Smooth muscle cell (in vitro differentiated cells): ENCODE measurements at regions not wholly inside any gene's neighbourhood (a gene's known extent, or its start where the extent isn't known, plus 50 kb on each side); places are given as distances from the start of the nearest gene placed in this dataset.

Source experiments
- DNase-seq: peaks from one replicate; lab custom pipeline; 2025; ENCODE audit not compliant: unreplicated experiment; lab: John Stamatoyannopoulos, UW
- H2AFZ ChIP-seq: fragments of 200-600 bp; sonication (generic); 2 replicates; pipeline ENCODE4 v1.6.0; 2016; ENCODE audit warnings: antibody characterized with exemption, low read depth, mild to moderate bottlenecking
- H3F3A ChIP-seq: fragments of 200-600 bp; sonication (generic); 2 replicates; pipeline ENCODE4 v1.6.0; 2017; ENCODE audit warnings: antibody characterized with exemption, low read depth
- H3K27ac ChIP-seq: fragments of 200-600 bp; sonication (generic); 2 replicates; pipeline ENCODE4 v1.5.1; 2016; ENCODE audit warnings: low read depth, mild to moderate bottlenecking
- H3K27me3 ChIP-seq: fragments of 200-600 bp; sonication (generic); 2 replicates; pipeline ENCODE4 v1.6.1; 2016; ENCODE audit warnings: low read depth, mild to moderate bottlenecking
- H3K36me3 ChIP-seq: fragments of 200-600 bp; sonication (generic); 2 replicates; pipeline ENCODE4 v1.5.1; 2016; ENCODE audit warnings: low read depth
- H3K4me1 ChIP-seq: fragments of 200-600 bp; sonication (generic); 2 replicates; pipeline ENCODE4 v1.5.1; 2016; ENCODE audit warnings: low read depth
- H3K4me2 ChIP-seq: fragments of 200-600 bp; sonication (generic); 2 replicates; pipeline ENCODE4 v1.6.0; 2016; ENCODE audit warnings: mild to moderate bottlenecking
- H3K4me3 ChIP-seq: fragments of 200-600 bp; sonication (generic); 2 replicates; pipeline ENCODE4 v1.5.1; 2016; ENCODE audit warnings: mild to moderate bottlenecking
- H3K79me2 ChIP-seq: fragments of 200-600 bp; sonication (generic); 2 replicates; pipeline ENCODE4 v1.6.0; 2016; ENCODE audit warnings: low read depth, mild to moderate bottlenecking
- H3K9ac ChIP-seq: fragments of 200-600 bp; sonication (generic); 2 replicates; pipeline ENCODE4 v1.6.0; 2016; ENCODE audit warnings: low read depth
- H3K9me3 ChIP-seq: fragments of 200-600 bp; sonication (generic); replicated peaks from 2 replicates; pipeline ENCODE4 v1.5.1; 2016; ENCODE audit warnings: low read depth
- H4K20me1 ChIP-seq: fragments of 200-600 bp; sonication (generic); 2 replicates; pipeline ENCODE4 v1.6.0; 2016; ENCODE audit warnings: low read depth
- WGBS: methylation state at CpG from one replicate; pipeline ENCODE4 v1.1.7; 2016; ENCODE audit warnings: low lambda C conversion rate; 5-methylcytosine and 5-hydroxymethylcytosine counted together
- TF ChIP-seq, protein P1 (sequence below): fragments of 200-600 bp; sonication (generic); IDR thresholded peaks from 2 replicates; pipeline ENCODE4 v1.5.1; 2017; ENCODE audit warnings: borderline replicate concordance, mild to moderate bottlenecking, antibody characterized with exemption; ENCODE audit not compliant: insufficient read depth, poor library complexity, severe bottlenecking

DNA sequence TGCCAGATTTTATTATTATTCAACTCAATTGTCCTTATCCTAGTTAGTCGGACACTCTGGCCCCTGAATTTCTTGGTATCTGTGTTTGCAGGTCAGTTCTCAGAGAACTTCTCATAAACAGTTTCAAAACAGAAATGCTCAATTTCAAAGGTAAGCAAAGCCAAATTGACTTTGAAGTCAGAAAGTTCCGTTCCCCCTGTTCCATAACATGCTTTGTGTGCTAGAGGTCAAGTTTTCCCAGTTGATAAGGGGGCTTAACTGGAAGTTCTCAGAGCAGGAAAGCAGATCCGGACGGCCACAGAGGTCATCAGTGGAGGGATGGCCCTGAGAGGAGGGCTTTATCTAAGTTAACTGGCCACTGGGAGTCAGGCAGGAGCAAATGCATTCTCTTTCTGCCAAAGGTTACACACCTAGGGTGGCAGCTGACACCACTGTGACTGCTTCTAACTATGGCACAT lies 417.2 kb downstream of the COG6 start:
- WGBS, result 79% methylated on average over 4 of the region's 4 CpGs
- Histone ChIP-seq H4K20me1 (no peaks in the 10 kb centered on the region), H2AFZ (no peak overlapping the region), H3K36me3 (no peaks in the 10 kb centered on the region), H3K79me2 (no peaks in the 10 kb centered on the region), H3F3A (peaks cover 5% of the 10 kb centered on the region), H3K27ac (no peak overlapping the region), H3K4me1 (peaks cover 8% of the 10 kb centered on the region), H3K9me3 (no peaks in the 10 kb centered on the region), H3K27me3 (no peaks in the 10 kb centered on the region), H3K4me3 (no peak overlapping the region), H3K4me2 (no peak overlapping the region), H3K9ac (no peak overlapping the region)
- TF ChIP-seq, protein P1, sequence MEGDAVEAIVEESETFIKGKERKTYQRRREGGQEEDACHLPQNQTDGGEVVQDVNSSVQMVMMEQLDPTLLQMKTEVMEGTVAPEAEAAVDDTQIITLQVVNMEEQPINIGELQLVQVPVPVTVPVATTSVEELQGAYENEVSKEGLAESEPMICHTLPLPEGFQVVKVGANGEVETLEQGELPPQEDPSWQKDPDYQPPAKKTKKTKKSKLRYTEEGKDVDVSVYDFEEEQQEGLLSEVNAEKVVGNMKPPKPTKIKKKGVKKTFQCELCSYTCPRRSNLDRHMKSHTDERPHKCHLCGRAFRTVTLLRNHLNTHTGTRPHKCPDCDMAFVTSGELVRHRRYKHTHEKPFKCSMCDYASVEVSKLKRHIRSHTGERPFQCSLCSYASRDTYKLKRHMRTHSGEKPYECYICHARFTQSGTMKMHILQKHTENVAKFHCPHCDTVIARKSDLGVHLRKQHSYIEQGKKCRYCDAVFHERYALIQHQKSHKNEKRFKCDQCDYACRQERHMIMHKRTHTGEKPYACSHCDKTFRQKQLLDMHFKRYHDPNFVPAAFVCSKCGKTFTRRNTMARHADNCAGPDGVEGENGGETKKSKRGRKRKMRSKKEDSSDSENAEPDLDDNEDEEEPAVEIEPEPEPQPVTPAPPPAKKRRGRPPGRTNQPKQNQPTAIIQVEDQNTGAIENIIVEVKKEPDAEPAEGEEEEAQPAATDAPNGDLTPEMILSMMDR, result no peak
- no peak for DNase-seq

DNA sequence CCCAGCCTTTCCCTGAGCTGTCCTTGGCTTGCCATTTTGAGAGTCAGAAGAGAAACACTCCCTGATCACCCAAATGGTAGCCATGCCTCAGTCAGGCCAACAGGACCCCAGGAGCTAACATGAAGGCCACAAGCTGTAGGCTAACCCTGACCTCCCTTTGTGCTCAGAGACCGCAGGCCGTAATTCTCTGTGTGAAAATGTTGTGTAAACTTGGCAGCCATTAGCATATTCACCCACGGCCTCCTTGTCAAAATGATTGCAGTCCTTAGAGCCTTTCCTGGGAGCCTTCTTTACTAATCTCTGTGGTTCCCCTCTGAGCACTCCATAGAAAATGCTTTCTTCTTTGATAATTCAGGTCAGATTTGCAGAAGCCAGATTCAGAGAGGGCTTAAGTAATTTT lies 418.9 kb downstream of the COG6 start:
- DNase-seq, result no peak
- Histone ChIP-seq H3K27ac (peak overlapping the region; percentile 39), H3K9ac (no peak overlapping the region), H3K27me3 (no peaks in the 10 kb centered on the region), H2AFZ (peak overlapping the region; percentile 16), H3K4me3 (no peak overlapping the region), H3K4me1 (peaks cover 8% of the 10 kb centered on the region), H3K36me3 (no peaks in the 10 kb centered on the region), H3K9me3 (no peaks in the 10 kb centered on the region), H4K20me1 (no peaks in the 10 kb centered on the region), H3F3A (peaks cover 5% of the 10 kb centered on the region), H3K4me2 (peak overlapping the region; percentile 44), H3K79me2 (no peaks in the 10 kb centered on the region)
- TF ChIP-seq, protein P1, result no peak
- 16% methylated on average over 3 of the region's 3 CpGs for WGBS

DNA sequence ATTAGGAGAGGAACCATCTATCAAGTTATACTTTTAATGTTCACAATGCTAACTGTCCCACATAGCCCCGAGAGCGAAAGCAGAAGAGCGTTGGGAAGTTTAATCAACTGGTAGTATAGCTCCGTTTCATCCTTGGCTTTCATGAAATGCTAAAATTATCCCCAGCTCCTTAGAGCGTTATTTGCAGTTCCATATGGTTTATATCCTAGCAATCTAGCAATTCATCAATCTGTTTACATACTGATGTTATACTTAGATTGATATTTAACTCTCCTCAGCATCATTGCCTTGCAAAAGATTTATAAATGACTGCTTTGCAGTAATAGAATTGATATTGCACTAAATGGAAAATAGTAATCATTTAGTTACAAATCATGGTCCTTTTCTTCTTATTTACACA lies 419.8 kb downstream of the COG6 start:
- no peak overlapping the region for H3K27ac ChIP-seq
- 93% methylated on average over 5 of the region's 5 CpGs for WGBS
- no peaks in the 10 kb centered on the region for H3K9me3 ChIP-seq
- H2AFZ ChIP-seq, result peak overlapping the region; percentile 42
- no peaks in the 10 kb centered on the region for H4K20me1 ChIP-seq
- no peak overlapping the region for H3K4me3 ChIP-seq
- DNase-seq, result no peak
- H3K4me2 ChIP-seq, result no peak overlapping the region
- no peaks in the 10 kb centered on the region for H3K36me3 ChIP-seq
- TF ChIP-seq, protein P1, result no peak
- no peaks in the 10 kb centered on the region for H3K79me2 ChIP-seq
- peaks cover 8% of the 10 kb centered on the region for H3K4me1 ChIP-seq
- no peak overlapping the region for H3K9ac ChIP-seq
- peaks cover 5% of the 10 kb centered on the region for H3F3A ChIP-seq
- H3K27me3 ChIP-seq, result no peaks in the 10 kb centered on the region

DNA sequence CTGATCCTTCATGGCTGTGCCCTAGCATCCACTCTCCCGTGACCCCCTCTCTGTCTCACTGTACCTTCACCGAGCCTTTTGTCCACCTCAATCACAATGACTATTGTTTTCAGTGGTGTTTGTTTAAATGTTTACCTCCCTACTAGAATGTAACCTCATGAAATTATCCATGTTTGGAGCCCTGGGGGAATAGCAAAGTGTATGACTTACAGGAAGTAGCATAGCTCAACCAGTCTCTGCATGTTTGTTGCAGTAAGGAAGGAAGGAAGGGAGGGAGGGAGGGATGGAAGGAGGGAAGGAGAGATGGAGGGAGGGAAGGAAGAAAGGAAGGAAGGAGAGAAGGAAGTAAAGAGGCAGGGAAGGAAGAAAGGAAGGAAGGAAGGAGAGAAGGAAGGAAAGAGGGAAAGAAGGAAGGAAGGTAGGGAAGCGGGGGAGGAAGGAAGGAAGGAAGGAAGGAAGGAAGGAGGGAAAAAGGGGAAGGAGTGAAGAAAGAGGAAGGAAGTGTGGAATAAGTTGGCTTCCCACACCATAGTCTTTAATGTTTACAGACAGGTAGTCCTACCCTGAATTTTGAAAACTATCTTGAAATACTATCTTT lies 421.4 kb downstream of the COG6 start:
- no peak overlapping the region for H3K4me3 ChIP-seq
- 83% methylated on average over 3 of the region's 3 CpGs for WGBS
- H3K79me2 ChIP-seq, result no peaks in the 10 kb centered on the region
- TF ChIP-seq, protein P1, result no peak
- H3K9me3 ChIP-seq, result no peaks in the 10 kb centered on the region
- H3K27ac ChIP-seq, result no peak overlapping the region
- peaks cover 8% of the 10 kb centered on the region for H3K4me1 ChIP-seq
- DNase-seq, result no peak
- H2AFZ ChIP-seq, result no peak overlapping the region
- no peaks in the 10 kb centered on the region for H4K20me1 ChIP-seq
- peaks cover 5% of the 10 kb centered on the region for H3F3A ChIP-seq
- no peaks in the 10 kb centered on the region for H3K36me3 ChIP-seq
- H3K9ac ChIP-seq, result no peak overlapping the region
- no peaks in the 10 kb centered on the region for H3K27me3 ChIP-seq
- H3K4me2 ChIP-seq, result no peak overlapping the region
